GM21447 (cell line): ENCODE measurements at regions not wholly inside any gene's neighbourhood (a gene's known extent, or its start where the extent isn't known, plus 50 kb on each side); places are given as distances from the start of the nearest gene placed in this dataset.
"Not testable (repeated sequence)": the region's sequence is repeated elsewhere in the genome, so short reads cannot be mapped to it uniquely, and the experiment has no call there.

Experiments used
- ATAC-seq: cut with Tn5 transposase; IDR thresholded peaks from one replicate; pipeline ENCODE4 v1.9.1; 2021; ENCODE audit not compliant: unreplicated experiment

- ATAC-seq, result no peak
These were observed 70.4 kb downstream of the TDRD15 start for GRCh38 chr2:21194147-21194546.

DNA sequence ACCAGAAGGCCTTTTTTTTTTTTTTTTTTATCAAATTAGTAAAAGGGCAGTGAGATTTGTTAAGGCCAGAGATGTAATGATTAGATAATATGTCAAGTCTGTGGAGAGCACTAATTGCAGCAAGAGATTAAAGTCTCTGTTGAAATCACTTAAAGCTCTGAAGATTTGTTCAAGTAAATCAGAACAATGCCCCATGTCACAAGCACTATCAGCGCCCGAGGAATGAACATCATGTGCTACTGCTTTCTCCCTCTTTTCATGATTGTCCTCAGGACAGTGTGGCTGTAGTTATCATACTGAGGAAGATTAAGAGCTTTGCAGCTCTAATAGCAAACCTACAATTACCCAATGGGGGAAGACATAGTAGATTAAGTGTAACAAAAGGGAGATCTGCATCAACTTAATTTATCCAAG lies 71.1 kb downstream of the TDRD15 start:
- no peak for ATAC-seq

DNA sequence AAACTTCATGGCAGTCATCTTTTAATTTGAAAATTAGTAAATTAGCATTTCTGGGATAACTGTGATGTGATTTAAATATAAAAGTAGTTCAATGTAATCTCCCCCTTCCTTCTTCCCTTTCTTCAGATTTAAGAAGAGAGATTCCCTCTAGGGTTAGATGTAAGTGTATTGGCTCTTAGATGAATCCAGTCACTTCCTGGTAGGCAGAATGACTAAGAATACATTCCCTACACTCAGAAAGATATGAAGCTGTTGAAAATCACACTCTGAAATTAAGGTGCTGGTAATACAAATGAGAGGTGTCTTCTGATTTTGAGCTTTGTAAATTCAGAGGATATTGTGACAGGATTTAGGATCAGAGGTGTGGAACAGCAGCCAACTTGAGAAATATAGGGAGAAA lies 71.6 kb downstream of the TDRD15 start:
- ATAC-seq, result no peak

DNA sequence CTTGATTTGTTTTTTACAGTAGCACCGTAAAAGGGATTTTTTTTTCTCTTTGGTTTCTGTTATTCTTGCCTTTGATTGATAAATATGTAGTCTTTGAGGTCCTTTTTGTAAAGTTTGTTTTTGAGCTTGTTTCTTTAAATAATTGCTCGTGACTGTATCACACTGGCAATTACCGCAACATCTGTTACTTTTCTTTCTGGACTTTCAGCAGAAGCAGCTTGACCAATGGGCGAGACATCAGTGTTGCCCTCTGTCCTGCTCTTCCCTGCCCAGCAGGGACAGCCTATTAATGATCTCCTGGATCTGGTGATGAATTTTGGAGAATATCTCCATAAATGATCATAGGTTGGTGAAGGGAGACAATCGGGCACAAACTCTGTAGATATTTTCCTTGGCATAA lies 74.9 kb downstream of the TDRD15 start:
- ATAC-seq, result no peak

GRCh38 chr2:21203976-21204375 lies 80.2 kb downstream of the TDRD15 start:
- ATAC-seq, result no peak

DNA sequence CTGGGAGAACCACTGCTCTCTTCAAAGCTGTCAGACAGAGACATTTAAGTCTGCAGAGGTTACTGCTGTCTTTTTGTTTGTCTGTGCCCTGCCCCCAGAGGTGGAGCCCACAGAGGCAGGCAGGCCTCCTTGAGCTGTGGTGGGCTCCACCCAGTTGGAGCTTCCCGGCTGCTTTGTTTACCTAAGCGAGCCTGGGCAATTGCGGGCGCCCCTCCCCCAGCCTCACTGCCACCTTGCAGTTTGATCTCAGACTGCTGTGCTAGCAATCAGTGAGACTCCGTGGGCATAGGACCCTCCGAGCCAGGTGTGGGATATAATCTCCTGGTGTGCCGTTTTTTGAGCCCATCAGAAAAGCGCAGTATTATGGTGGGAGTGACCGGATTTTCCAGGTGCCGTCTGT lies 90.3 kb downstream of the TDRD15 start:
- ATAC-seq, result not testable (repeated sequence)

- ATAC-seq, result no peak
These were observed 93.7 kb downstream of the TDRD15 start for GRCh38 chr2:21217442-21217841.

DNA sequence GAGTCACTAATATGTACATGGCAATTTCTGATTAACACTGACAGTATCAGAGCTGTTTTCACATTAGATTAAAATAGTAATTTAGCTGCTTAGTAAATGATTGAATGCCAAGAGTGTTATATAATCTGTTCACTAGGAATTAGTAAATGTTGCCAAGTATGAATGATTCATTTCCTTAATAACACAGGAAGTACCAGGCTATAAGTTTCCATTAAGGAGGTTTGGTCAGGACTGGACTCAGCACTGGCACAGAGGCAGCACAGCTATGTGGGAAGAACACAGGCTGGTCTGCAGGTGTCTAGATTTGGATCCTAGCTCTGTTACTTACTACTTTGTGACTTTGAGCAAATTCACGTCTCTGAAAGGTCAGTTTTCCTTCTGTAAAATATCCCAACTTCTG lies 97.2 kb downstream of the TDRD15 start:
- no peak for ATAC-seq

GRCh38 chr2:21223618-21224017 lies 99.8 kb downstream of the TDRD15 start:
- no peak for ATAC-seq

DNA sequence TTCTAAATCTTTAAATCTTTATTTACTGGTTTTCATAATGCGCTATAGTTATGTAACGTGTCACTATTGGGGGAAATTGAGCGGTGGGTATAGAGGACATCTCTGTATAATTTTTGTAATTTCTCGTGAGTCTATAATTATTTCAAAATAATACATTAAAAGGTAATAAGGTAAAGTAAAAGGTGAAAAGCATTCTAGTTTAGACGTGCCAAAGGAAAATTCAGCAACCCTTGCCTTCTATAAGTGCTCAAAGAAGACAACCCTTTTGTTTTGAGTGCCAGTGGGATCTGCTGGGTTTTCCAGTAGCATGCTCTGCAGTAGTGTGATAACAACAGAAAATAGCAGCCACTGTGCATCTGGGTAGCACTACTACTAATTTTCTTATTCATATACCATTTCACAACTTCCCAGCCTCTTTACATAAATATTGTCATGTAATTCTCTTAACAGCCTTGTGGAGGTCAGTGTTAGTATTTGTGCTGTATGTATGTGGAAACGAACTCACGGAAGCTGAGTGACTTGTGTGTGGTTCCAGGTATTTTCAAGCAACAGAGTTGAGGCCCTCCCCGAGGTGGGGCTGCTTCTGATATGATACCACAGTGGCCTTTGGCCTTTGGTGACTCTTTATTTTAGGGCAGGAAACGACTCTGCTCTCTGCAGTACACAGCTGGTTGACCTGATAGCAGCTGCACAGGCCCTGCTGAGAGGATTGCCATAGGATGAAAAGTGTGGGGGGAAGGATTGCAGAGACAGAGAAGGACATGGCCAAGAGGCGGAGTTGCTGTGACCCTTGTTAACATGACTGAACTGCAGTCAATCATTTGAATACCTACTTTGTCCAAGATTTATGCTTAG lies 104.5 kb downstream of the TDRD15 start:
- ATAC-seq, result no peak

GRCh38 chr2:21229302-21229701 lies 105.5 kb downstream of the TDRD15 start:
- no peak for ATAC-seq

DNA sequence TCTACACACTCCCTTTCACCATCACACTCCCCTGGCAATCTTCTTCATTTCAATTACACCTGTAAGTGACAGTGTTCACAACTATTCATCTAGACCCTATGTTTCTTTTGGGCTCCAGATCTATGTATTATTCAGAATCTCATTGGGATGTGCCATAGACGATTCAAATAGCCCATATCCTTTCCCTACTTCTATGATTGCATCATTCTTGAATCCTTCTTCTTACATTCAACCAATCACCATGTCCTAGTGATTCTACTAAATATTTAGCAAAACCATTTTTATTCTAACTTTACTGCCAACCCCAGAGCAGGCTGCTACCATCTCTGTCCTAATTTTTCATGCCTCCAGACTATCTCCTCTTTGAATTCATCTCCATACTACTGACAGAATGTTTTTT lies 106.4 kb downstream of the TDRD15 start:
- ATAC-seq, result no peak

GRCh38 chr2:21231985-21232384 lies 108.2 kb downstream of the TDRD15 start:
- no peak for ATAC-seq

DNA sequence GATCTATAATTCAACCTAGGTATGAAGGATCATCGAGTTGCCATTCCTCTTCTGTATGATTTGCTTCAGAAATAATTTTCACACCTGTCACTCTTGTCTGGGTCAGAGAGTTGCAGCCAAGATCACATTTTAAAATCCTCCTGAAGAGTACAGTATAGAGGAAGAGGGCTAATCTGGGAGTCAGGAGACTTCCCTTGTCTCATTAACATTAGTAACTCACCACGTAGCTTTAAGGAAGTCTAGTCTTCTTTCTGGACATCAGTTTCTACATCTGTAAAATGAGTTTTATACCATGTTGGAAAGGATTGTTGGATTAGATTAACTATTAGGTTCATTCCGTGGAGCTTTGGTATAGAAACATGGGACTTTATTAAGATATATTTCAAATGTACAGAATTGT lies 109.4 kb downstream of the TDRD15 start:
- no peak for ATAC-seq

GRCh38 chr2:21234001-21234400 lies 110.2 kb downstream of the TDRD15 start:
- ATAC-seq, result no peak

- no peak for ATAC-seq
These were observed 110.8 kb downstream of the TDRD15 start for GRCh38 chr2:21234464-21235120.

DNA sequence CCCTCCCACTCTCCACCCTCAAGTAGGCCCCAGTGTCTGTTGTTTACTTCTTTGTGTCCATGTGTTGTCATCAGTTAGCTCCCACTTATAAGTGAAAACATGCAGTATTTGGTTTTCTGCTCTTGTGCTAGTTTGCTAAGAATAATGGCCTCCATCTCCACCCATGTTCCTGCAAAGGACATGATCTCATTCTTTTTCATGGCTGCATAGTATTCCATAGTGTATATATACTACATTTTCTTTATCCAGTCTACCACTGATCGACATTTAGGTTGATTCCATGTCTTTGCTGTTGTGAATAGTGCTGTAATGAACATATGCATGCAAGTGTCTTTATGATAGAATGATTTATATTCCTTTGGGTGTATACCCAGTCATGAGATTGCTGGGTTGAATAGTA lies 116.0 kb downstream of the TDRD15 start:
- not testable (repeated sequence) for ATAC-seq

GRCh38 chr2:21244161-21244560 lies 120.4 kb downstream of the TDRD15 start:
- ATAC-seq, result no peak

- no peak for ATAC-seq
These were observed 121.8 kb downstream of the TDRD15 start for GRCh38 chr2:21245565-21245964.

DNA sequence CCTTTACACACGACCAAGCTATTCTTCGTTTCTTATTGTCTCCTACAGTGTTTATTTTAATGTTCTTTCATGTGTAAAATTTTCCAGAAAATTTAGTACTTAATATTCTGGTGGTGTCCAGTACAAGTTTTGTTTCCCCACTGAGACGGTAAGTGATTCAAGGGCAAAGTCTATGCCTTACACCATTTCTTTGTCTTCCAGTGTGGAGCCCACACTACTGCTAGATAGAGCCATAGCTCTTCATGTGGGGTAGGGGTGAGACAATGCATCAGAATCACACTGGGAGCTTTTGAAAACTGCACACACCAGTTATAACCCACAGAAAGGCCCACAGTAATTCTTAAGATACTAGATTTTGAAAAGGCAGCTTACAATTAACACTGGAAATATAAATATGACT lies 125.6 kb downstream of the TDRD15 start:
- no peak for ATAC-seq

- ATAC-seq, result no peak
These were observed 126.9 kb downstream of the TDRD15 start for GRCh38 chr2:21250673-21251072.

DNA sequence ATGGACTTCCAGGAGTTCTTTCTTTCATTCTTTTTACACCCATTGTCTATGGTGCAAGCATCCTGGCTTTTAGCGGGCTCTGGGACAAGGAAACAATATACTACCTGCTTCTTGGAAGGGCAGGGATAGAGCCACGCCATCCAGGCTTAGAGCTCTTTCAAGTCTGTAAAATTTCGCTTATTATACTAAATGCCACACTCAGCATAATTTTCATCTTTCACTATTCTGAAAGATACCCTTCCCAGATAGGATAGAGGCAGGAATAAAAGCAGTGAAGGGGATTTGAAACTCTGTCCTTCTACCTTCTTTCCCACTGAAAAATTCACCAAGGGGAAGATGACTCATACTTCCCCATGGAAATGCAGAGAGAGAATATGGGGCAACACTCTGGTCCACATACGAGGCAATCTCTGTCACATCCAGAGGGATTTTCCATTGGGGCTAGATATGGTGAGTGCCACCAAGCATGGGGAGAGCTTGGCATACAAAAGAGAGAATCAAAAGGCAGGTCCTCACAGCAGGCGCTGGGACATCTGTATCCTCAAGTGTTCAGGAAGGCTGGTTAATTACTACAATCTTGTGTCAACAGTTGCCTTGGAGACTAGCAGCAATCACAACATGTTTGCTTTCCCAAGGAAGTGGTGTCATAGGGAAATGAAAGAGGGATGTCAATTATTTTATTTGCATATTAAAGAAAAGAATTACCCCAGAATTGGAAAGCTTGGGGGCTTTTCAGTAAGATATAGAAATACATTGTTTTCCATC lies 127.6 kb downstream of the TDRD15 start:
- ATAC-seq, result no peak
